GM23248 (cell line): ENCODE measurements at regions not wholly inside any gene's neighbourhood (a gene's known extent, or its start where the extent isn't known, plus 50 kb on each side); places are given as distances from the start of the nearest gene placed in this dataset.

Source experiments
- EZH2 ChIP-seq: fragments of 200-600 bp; sonication (generic); IDR thresholded peaks from 2 replicates; pipeline ENCODE4 v1.6.1; 2018; ENCODE audit warnings: antibody characterized with exemption, mild to moderate bottlenecking; ENCODE audit not compliant: insufficient read depth, poor library complexity, severe bottlenecking
- EZH2phosphoT487 ChIP-seq: fragments of 200-600 bp; sonication (generic); IDR thresholded peaks from 2 replicates; pipeline ENCODE4 v1.6.1; 2018; ENCODE audit warnings: antibody characterized with exemption, moderate library complexity, mild to moderate bottlenecking, low read depth; ENCODE audit not compliant: insufficient read depth

GRCh38 chr17:12252462-12252861 lies 231.8 kb downstream of the MAP2K4 start:
- no peak for TF ChIP-seq EZH2
- TF ChIP-seq EZH2phosphoT487 = no peak
